IPS-20b (cell line): ENCODE measurements at regions not wholly inside any gene's neighbourhood (a gene's known extent, or its start where the extent isn't known, plus 50 kb on each side); places are given as distances from the start of the nearest gene placed in this dataset.
"Not testable (repeated sequence)": the region's sequence is repeated elsewhere in the genome, so short reads cannot be mapped to it uniquely, and the experiment has no call there.

Experiments used
- H3K27ac ChIP-seq: one replicate; pipeline ENCODE4 v1.5.1; 2013; ENCODE audit warnings: low read length
- H3K27me3 ChIP-seq: 2 replicates; pipeline ENCODE4 v1.6.1; 2013; ENCODE audit warnings: mild to moderate bottlenecking, low read length, inconsistent platforms; ENCODE audit not compliant: insufficient read depth
- H3K36me3 ChIP-seq: 2 replicates; pipeline ENCODE4 v1.6.1; 2013; ENCODE audit warnings: low read depth, mild to moderate bottlenecking, inconsistent platforms, low read length, moderate library complexity; ENCODE audit not compliant: insufficient read depth
- H3K4me1 ChIP-seq: 2 replicates; pipeline ENCODE4 v1.6.1; 2013; ENCODE audit warnings: mild to moderate bottlenecking, control low read depth, inconsistent platforms, low read length, moderate library complexity; ENCODE audit not compliant: insufficient read depth
- H3K4me3 ChIP-seq: 2 replicates; pipeline ENCODE4 v1.5.1; 2013; ENCODE audit warnings: mild to moderate bottlenecking, low read length, inconsistent platforms
- H3K9ac ChIP-seq: 2 replicates; pipeline ENCODE4 v1.6.1; 2013; ENCODE audit warnings: low read depth, mild to moderate bottlenecking, inconsistent platforms, low read length, moderate library complexity
- H3K9me3 ChIP-seq: 2 replicates; pipeline ENCODE4 v1.6.1; 2013; ENCODE audit warnings: mild to moderate bottlenecking, low read depth, low read length, inconsistent platforms; ENCODE audit not compliant: insufficient read depth

DNA sequence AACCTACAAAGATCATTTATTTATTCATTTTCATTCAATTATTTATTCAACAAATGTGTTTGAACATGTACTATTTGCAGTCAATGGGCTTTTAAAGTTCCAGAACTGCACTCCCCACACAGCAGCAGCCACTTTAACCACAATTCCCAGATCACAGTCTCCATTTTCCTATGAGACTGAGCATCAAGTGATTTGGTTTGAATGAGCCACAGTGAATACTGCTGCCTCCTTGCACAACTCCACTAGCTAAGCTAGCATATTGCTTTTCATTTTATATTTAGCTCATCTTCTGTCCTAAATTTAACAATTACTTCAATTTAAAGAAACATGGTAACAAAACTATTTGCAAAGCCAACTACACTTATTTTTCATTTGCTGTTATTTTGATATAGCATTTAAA is 353.4 kb upstream of the VRK2 start:
- H3K27me3 ChIP-seq: no peaks in the 10 kb centered on the region
- H3K9me3 ChIP-seq: peaks cover 9% of the 10 kb centered on the region; the same call in 1 of the 2 replicates
- no peak overlapping the region for H3K4me3 ChIP-seq
- no peak overlapping the region for H3K9ac ChIP-seq
- H3K27ac ChIP-seq: no peak overlapping the region
- no peaks in the 10 kb centered on the region for H3K36me3 ChIP-seq
- H3K4me1 ChIP-seq: peaks cover 5% of the 10 kb centered on the region; the same call in 1 of the 2 replicates

DNA sequence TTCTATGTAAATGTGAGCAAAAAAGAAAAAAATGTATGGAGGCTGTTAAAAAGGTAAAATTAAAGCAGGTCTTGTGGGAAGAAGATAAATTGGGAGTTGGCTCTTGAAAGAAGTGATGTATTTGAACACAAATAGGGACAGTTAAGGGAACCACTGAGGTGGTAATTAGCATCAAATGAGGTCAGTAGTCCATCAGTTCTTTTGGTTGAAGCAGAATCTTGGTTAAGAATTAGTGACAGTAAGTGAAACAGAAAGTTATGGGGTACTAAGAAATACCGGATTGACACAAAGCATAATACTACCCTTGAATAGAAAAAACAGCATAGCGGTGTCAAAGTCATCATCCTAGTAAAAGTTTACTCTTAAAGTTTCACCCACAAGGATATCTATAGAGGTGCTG is 352.6 kb upstream of the VRK2 start:
- H3K4me3 ChIP-seq: no peak overlapping the region
- no peak overlapping the region for H3K27ac ChIP-seq
- H3K9ac ChIP-seq: no peak overlapping the region
- no peaks in the 10 kb centered on the region for H3K36me3 ChIP-seq
- no peaks in the 10 kb centered on the region for H3K27me3 ChIP-seq
- H3K9me3 ChIP-seq: peaks cover 9% of the 10 kb centered on the region; the same call in 1 of the 2 replicates
- H3K4me1 ChIP-seq: peaks cover 6% of the 10 kb centered on the region; the same call in 1 of the 2 replicates

DNA sequence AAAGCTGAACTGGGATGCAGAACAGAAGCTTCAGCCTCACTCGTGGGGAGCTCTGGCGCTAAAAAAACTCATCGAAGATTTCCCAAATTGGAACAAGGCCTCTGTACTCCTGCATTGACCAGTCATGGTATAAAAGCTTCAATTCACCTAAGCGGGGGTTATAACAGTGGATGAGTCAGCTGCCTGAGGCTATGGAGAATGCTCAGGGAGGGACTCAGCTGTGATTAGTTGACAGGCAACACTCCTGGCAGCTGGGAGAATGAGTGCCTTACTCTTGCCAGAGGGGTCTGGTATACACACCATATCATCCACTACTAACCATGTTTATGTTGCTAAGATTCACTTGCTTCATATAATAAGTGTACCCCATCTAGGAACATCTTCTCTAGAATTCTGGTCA is 350.6 kb upstream of the VRK2 start:
- Histone ChIP-seq H3K27ac (no peak overlapping the region), H3K9me3 (no peaks in the 10 kb centered on the region), H3K4me1 (peaks cover 13% of the 10 kb centered on the region; the same call in 1 of the 2 replicates), H3K36me3 (no peaks in the 10 kb centered on the region), H3K27me3 (no peaks in the 10 kb centered on the region), H3K9ac (no peak overlapping the region), H3K4me3 (no peak overlapping the region)

DNA sequence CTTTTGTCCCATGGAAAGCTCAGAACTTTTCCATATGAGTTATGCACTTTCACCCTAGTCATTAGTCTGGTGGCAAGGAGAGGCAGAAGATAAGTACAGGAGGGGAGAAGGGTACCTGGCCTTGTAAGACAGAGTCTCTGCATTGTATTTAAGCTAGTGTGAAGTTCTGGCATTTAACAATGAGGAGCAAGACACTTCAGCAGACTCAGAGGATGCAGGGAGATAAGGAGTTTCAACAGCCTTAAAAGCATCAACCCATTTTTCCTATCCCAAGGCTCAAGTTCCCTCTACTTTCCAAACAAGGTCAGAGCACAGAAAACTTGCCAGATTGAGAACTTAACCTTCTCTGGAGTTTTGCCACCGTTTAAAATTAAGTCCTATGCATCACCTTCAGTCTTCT is 348.2 kb upstream of the VRK2 start:
- Histone ChIP-seq H3K4me3 (no peak overlapping the region), H3K27ac (no peak overlapping the region), H3K4me1 (peaks cover 20% of the 10 kb centered on the region; the same call in 1 of the 2 replicates), H3K9me3 (no peaks in the 10 kb centered on the region), H3K36me3 (no peaks in the 10 kb centered on the region), H3K27me3 (no peaks in the 10 kb centered on the region), H3K9ac (no peak overlapping the region)

DNA sequence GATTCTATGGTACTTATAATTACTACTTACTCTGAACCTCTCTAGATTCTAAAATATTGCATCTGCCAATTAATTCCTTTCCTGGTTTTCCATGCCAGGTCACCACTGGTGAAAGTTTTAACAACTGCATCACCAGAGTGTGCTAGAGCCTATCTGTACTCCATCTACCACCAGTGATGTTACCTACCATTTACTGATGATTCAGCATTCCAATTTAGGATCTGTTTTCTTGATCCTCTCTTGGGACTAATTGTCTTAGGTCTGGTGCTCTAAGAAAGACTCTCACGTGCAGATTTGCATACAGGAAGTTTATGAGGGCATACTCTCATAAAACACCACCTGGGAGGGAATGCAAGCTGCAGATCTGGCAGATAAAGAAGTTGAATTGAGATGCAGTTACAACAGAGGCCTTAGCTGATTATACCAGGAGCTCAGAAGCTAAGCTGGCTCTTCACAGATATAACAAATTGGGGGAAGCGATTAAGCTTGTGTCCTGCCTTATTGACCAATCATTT is 347.6 kb upstream of the VRK2 start:
- Histone ChIP-seq H3K36me3 (no peaks in the 10 kb centered on the region), H3K9me3 (no peaks in the 10 kb centered on the region), H3K9ac (no peak overlapping the region), H3K27me3 (no peaks in the 10 kb centered on the region), H3K27ac (no peak overlapping the region), H3K4me1 (peaks cover 16% of the 10 kb centered on the region; the same call in 1 of the 2 replicates), H3K4me3 (no peak overlapping the region)

DNA sequence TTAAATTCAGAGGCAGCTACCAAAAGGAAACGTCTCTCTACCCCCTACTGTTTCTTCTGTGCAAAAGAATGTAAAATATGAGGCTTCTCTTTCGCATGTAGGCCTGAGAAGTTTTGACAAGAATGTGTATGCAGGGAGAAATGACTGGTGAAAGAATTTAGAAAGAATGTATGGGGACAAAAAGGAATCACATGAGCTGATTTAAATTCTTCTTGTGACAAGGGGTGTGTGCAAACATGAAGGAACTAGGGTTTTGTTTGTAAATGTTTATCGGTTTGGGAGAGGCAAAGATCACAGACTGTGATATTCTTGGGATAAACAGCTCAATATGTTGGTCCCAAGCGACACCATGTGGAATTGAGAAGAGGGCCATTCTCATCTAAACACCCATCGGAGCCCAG is 345.2 kb upstream of the VRK2 start:
- Histone ChIP-seq H3K9ac (no peak overlapping the region), H3K4me3 (peak overlapping the region; percentile 6; the same call in 1 of the 2 replicates), H3K27me3 (no peaks in the 10 kb centered on the region), H3K4me1 (peaks cover 14% of the 10 kb centered on the region; the same call in 1 of the 2 replicates), H3K36me3 (no peaks in the 10 kb centered on the region), H3K9me3 (no peaks in the 10 kb centered on the region), H3K27ac (no peak overlapping the region)

DNA sequence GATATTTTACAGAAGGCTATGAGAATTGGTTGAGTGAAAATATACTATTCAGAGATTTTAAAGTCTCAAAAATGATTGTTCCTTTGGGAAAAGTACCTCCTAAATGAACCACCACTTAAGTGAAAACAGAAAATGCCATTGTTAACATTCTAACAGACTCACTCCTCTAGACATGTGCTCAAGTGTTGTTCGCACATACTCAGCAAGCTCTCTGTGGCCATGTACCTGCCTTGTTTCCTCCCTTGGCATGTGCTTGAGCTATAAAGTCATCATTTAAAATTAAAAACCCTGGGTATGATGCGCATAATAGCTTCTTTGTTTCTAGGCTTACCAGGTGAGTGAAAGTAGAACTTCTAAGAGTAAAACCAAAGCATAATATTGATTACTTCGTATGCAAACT is 343.2 kb upstream of the VRK2 start:
- Histone ChIP-seq H3K9ac (no peak overlapping the region), H3K4me1 (peaks cover 14% of the 10 kb centered on the region; the same call in 1 of the 2 replicates), H3K27me3 (no peaks in the 10 kb centered on the region), H3K36me3 (no peaks in the 10 kb centered on the region), H3K4me3 (no peak overlapping the region), H3K27ac (no peak overlapping the region), H3K9me3 (no peaks in the 10 kb centered on the region)

DNA sequence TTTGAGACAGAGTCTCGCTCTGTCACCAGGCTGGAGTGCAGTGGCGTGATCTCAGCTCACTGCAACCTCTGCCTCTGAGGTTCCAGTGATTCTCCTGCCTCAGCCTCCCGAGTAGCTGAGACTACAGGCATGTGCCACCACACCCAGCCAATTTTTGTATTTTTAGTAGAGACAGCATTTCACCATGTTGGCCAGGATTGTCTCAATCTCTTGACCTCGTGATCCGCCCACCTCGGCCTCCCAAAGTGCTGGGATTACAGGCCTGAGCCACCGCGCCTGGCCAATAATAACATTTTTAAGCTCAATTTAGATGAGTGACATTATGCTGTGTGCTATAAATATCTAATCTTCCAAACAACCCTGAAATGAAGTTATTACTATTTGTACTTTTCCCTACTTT is 338.8 kb upstream of the VRK2 start:
- not testable (repeated sequence) for H3K4me3 ChIP-seq, H3K9me3 ChIP-seq, H3K9ac ChIP-seq, H3K27ac ChIP-seq, H3K36me3 ChIP-seq, H3K27me3 ChIP-seq
- peaks cover 24% of the 10 kb centered on the region for H3K4me1 ChIP-seq

DNA sequence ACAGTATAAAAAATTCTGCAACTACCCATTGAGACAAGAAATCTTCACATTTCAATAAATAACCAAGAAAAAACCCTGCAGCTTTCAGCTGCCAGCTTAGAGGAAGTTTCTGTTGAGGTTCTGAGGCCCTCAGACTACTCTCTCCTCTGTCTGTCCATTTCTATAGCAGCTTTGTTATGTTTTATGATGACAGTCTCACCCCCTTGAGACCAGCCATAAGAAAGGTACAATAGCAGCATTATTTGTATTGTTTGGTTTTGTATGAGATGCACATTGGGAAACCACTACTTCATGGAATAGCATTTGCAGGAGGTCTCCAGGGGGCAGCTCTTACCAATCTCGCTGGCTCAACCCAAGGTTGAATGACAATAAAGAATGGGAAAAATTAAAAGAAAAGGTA is 334.6 kb upstream of the VRK2 start:
- Histone ChIP-seq H3K27ac (no peak overlapping the region), H3K9ac (no peak overlapping the region), H3K4me3 (peak overlapping the region; percentile 18; the same call in 1 of the 2 replicates)

DNA sequence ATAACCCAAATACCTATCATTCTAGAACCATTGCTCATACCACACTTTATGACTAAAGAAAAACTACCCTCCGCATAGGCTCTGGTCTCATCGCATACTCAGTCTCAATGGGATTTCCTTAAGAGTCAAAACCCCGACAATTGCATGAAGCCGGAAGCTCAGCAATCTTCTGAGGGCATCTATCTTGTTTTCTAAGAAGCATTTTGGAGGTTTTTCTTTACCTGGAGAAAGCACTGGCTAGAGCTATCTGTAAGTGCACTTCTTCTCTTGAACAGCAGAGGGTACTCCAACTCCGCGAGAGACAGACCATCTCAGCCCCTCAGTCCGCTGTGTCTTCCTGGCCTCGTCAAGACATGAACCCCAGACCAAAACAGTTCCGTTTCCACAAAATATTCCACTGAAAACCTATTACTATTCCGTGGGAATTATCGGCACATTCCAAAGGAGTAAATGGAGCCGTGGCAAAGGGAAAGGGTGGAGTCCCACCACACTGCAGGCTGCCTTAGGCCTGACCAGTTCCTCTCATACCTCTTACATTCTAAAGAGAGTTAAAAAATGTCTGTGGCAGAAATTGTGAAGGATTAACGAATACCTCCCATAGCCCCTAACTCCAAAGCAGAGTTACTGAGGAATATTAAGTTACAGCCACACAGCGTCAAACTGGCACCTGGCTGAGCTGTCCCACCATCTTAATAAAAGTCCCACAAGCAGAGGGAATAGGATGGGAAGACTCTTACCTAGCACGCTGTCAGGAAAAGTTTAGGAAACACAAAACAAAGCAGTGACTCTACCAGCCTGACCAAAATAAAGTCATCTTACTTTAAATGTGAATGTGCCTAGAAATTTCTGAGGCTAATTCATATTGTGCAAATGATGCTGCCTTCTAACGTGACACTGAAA is 325.6 kb upstream of the VRK2 start:
- H3K9me3 ChIP-seq: no peaks in the 10 kb centered on the region
- H3K36me3 ChIP-seq: no peaks in the 10 kb centered on the region
- H3K4me1 ChIP-seq: peaks cover 4% of the 10 kb centered on the region; the same call in 1 of the 2 replicates
- no peak overlapping the region for H3K27ac ChIP-seq
- no peaks in the 10 kb centered on the region for H3K27me3 ChIP-seq
- peak overlapping the region; percentile 19; the same call in 1 of the 2 replicates for H3K4me3 ChIP-seq
- H3K9ac ChIP-seq: no peak overlapping the region

More for the DNA sequence above, 334.6 kb upstream of the VRK2 start:
- H3K27me3 ChIP-seq: no peaks in the 10 kb centered on the region
- no peaks in the 10 kb centered on the region for H3K36me3 ChIP-seq
- H3K9me3 ChIP-seq: no peaks in the 10 kb centered on the region
- H3K4me1 ChIP-seq: peaks cover 29% of the 10 kb centered on the region

DNA sequence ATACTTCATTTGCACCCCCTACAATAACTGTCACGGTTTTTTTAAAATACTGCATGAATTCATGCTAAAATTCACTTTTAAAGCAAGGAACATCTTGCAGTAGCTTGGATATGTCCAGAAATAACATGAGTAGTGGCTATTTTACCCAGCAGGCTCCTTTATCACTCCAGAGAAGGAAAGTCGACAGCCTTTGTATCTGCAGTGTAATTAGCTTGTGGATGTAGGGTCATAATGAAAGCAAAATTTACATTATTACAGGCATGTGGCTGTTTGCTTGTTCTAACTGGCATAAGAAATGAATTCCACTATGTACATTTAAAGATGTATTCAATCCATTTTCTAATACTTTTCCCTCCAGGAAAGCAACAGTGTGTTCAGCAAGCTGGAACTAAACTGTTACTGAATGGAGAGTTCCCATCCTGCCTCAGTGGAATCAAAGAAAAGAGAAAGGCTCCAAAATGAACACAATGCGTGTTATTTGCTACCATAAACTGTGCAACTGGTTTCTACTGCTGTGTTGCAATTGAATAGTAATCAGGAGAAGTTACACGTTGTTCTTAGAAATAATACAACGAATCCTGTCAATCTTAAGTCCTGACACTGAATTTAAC is 321.2 kb upstream of the VRK2 start:
- no peak overlapping the region for H3K27ac ChIP-seq
- H3K9me3 ChIP-seq: no peaks in the 10 kb centered on the region
- H3K9ac ChIP-seq: no peak overlapping the region
- H3K4me1 ChIP-seq: peaks cover 2% of the 10 kb centered on the region; the same call in 1 of the 2 replicates
- no peaks in the 10 kb centered on the region for H3K36me3 ChIP-seq
- H3K4me3 ChIP-seq: no peak overlapping the region
- H3K27me3 ChIP-seq: no peaks in the 10 kb centered on the region
